Vagina (tissue), 2 donors: ENCODE measurements at regions not wholly inside any gene's neighbourhood (a gene's known extent, or its start where the extent isn't known, plus 50 kb on each side); places are given as distances from the start of the nearest gene placed in this dataset.

Source experiments
- CTCF ChIP-seq, 3 experiments: fragments of 450-650 bp in 2 of 3; fragments of 200-600 bp in 1 of 3; sonication (generic) in 1 of 3; IDR thresholded peaks; one replicate each; pipeline ENCODE4 v1.5.1; 2017 to 2019; ENCODE audit warnings: antibody characterized with exemption in 3 of 3, mild to moderate bottlenecking in 2 of 3, moderate library complexity in 2 of 3
- POLR2A ChIP-seq, 2 donors: fragments of 450-650 bp; IDR thresholded peaks; one replicate each; pipeline ENCODE4 v1.6.1; 2017; ENCODE audit warnings: antibody characterized with exemption in 2 of 2, mild to moderate bottlenecking in 2 of 2, moderate library complexity in 2 of 2

- TF ChIP-seq CTCF (IDR thresholded peaks at IDR 0.05) (no peak), POLR2A (IDR thresholded peaks at IDR 0.05) (no peak)
These were observed 270.5 kb downstream of the TTC6 start for GRCh38 chr14:37865719-37866549.
